ENCODE measurements at regions not wholly inside any gene's neighbourhood (a gene's known extent, or its start where the extent isn't known, plus 50 kb on each side); places are given as distances from the start of the nearest gene placed in this dataset.

- intact Hi-C loops (cut with DNase I): no loop called here
- no peak for ATAC-seq
- DNase-seq (ENCODE audit: missing footprints): no peak
Observed at GRCh38 chr16:51635181-51635580, 484.1 kb upstream of the SALL1 start.

GRCh38 chr16:51630076-51630475 lies 479.0 kb upstream of the SALL1 start:
- intact Hi-C loops (cut with DNase I): no loop called here
- no peak for ATAC-seq
- DNase-seq (ENCODE audit: missing footprints): no peak

GRCh38 chr16:51629576-51629975 lies 478.5 kb upstream of the SALL1 start:
- ATAC-seq (no peak), DNase-seq (ENCODE audit: missing footprints) (no peak)
- intact Hi-C loops (cut with DNase I): no loop called here

- ATAC-seq: no peak
- DNase-seq (ENCODE audit: missing footprints): no peak
Observed at GRCh38 chr16:51624080-51624775, 473.2 kb upstream of the SALL1 start.

GRCh38 chr16:51621610-51622009 lies 470.5 kb upstream of the SALL1 start:
- intact Hi-C loops (cut with DNase I): no loop called here
- no peak for ATAC-seq
- DNase-seq (ENCODE audit: missing footprints): no peak

More at GRCh38 chr16:51624080-51624775, 473.2 kb upstream of the SALL1 start:
- intact Hi-C loops (cut with DNase I): no loop called here

GRCh38 chr16:51615141-51615540 lies 464.1 kb upstream of the SALL1 start:
- ATAC-seq (no peak), DNase-seq (ENCODE audit: missing footprints) (no peak)
- intact Hi-C loops (cut with DNase I): no loop called here

- no peak for ATAC-seq
Observed at GRCh38 chr16:51607201-51607651, 456.2 kb upstream of the SALL1 start.

GRCh38 chr16:51596247-51596646 lies 445.2 kb upstream of the SALL1 start:
- ATAC-seq (no peak), DNase-seq (ENCODE audit: missing footprints) (no peak)
- intact Hi-C loops (cut with DNase I): no loop called here

More at GRCh38 chr16:51607201-51607651, 456.2 kb upstream of the SALL1 start:
- DNase-seq (ENCODE audit: missing footprints): no peak
- intact Hi-C loops (cut with DNase I): no loop called here

GRCh38 chr16:51592535-51593300 lies 441.6 kb upstream of the SALL1 start:
- no peak for ATAC-seq
- no peak for DNase-seq (ENCODE audit: missing footprints)
- intact Hi-C loops (cut with DNase I): no loop called here

GRCh38 chr16:51592001-51592501 lies 441.0 kb upstream of the SALL1 start:
- ATAC-seq: no peak
- intact Hi-C loops (cut with DNase I): no loop called here
- no peak for DNase-seq (ENCODE audit: missing footprints)

- DNase-seq (ENCODE audit: missing footprints) (no peak), ATAC-seq (no peak)
- intact Hi-C loops (cut with DNase I): no loop called here
Observed at GRCh38 chr16:51591480-51591879, 440.4 kb upstream of the SALL1 start.

GRCh38 chr16:51579652-51580360 lies 428.7 kb upstream of the SALL1 start:
- intact Hi-C loops (cut with DNase I): no loop called here
- DNase-seq (ENCODE audit: missing footprints): no peak
- ATAC-seq: no peak

GRCh38 chr16:51577621-51578303 lies 426.7 kb upstream of the SALL1 start:
- intact Hi-C loops (cut with DNase I): no loop called here
- ATAC-seq: no peak
- DNase-seq (ENCODE audit: missing footprints): no peak

- DNase-seq (ENCODE audit: missing footprints) (no peak), ATAC-seq (no peak)
- intact Hi-C loops (cut with DNase I): no loop called here
Observed at GRCh38 chr16:51576498-51577195, 425.6 kb upstream of the SALL1 start.

GRCh38 chr16:51573191-51573590 lies 422.1 kb upstream of the SALL1 start:
- no peak for DNase-seq (ENCODE audit: missing footprints)
- no peak for ATAC-seq
- intact Hi-C loops (cut with DNase I): no loop called here

- DNase-seq (ENCODE audit: missing footprints): no peak
- intact Hi-C loops (cut with DNase I): no loop called here
- peak; percentile 5 for ATAC-seq
Observed at GRCh38 chr16:51569203-51569931, 418.3 kb upstream of the SALL1 start.

GRCh38 chr16:51567911-51568310 lies 416.8 kb upstream of the SALL1 start:
- DNase-seq (ENCODE audit: missing footprints) (no peak), ATAC-seq (no peak)
- intact Hi-C loops (cut with DNase I): no loop called here

GRCh38 chr16:51565184-51565583 lies 414.1 kb upstream of the SALL1 start:
- ATAC-seq (no peak), DNase-seq (ENCODE audit: missing footprints) (no peak)
- intact Hi-C loops (cut with DNase I): no loop called here
